Bronchial epithelial cell (primary cell): ENCODE measurements at regions not wholly inside any gene's neighbourhood (a gene's known extent, or its start where the extent isn't known, plus 50 kb on each side); places are given as distances from the start of the nearest gene placed in this dataset.

Experiments used
- DNase-seq: peaks from one replicate; pipeline ENCODE4 v3.0.0-alpha.2; 2010; ENCODE audit warnings: low read depth
- FAIRE-seq: peaks from 2 replicates; lab custom pipeline; 2011; peaks lifted over from hg19 to GRCh38; lab: Jason Lieb, UNC
- H3K27me3 ChIP-seq: 2 replicates; pipeline ENCODE4 v1.5.1; 2011; ENCODE audit warnings: low read length; ENCODE audit not compliant: control insufficient read depth, insufficient read depth
- H3K36me3 ChIP-seq: 2 replicates; pipeline ENCODE4 v1.5.1; 2011; ENCODE audit warnings: low read length; ENCODE audit not compliant: control insufficient read depth, insufficient read depth
- H3K4me3 ChIP-seq: 2 replicates; pipeline ENCODE4 v1.5.1; 2011; ENCODE audit warnings: mild to moderate bottlenecking, low read depth, low read length, control low read depth
- TF ChIP-seq, protein P1 (sequence below): IDR thresholded peaks from 2 replicates; pipeline ENCODE4 v1.5.1; 2011; ENCODE audit warnings: mild to moderate bottlenecking, moderate library complexity, low read length, control low read depth, inconsistent platforms; ENCODE audit not compliant: insufficient read depth, severe bottlenecking

DNA sequence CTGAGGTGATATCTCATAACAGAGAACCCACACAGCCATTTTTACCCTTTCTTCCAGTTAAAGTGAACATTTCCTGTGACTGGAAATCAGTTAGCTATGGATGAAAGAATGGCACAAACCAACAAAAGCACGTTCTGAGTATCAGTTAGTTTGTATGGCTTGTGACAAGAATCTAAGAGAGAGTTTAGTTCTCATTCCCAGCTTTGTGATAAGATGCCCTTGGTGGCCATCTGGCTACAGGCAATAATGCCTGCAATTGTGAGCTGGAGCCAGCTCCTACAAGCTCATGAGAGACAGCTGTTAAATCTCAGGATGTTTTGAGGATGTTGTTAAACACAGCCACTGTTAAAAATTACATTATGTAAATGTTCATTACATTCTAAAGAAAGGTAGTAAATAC lies 122.0 kb upstream of the FRMD6 start:
- TF ChIP-seq, protein P1, sequence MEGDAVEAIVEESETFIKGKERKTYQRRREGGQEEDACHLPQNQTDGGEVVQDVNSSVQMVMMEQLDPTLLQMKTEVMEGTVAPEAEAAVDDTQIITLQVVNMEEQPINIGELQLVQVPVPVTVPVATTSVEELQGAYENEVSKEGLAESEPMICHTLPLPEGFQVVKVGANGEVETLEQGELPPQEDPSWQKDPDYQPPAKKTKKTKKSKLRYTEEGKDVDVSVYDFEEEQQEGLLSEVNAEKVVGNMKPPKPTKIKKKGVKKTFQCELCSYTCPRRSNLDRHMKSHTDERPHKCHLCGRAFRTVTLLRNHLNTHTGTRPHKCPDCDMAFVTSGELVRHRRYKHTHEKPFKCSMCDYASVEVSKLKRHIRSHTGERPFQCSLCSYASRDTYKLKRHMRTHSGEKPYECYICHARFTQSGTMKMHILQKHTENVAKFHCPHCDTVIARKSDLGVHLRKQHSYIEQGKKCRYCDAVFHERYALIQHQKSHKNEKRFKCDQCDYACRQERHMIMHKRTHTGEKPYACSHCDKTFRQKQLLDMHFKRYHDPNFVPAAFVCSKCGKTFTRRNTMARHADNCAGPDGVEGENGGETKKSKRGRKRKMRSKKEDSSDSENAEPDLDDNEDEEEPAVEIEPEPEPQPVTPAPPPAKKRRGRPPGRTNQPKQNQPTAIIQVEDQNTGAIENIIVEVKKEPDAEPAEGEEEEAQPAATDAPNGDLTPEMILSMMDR: no peak
- no peaks in the 10 kb centered on the region for H3K27me3 ChIP-seq
- H3K4me3 ChIP-seq: no peak overlapping the region
- no peak for FAIRE-seq
- H3K36me3 ChIP-seq: peaks cover 15% of the 10 kb centered on the region
- no peak for DNase-seq

DNA sequence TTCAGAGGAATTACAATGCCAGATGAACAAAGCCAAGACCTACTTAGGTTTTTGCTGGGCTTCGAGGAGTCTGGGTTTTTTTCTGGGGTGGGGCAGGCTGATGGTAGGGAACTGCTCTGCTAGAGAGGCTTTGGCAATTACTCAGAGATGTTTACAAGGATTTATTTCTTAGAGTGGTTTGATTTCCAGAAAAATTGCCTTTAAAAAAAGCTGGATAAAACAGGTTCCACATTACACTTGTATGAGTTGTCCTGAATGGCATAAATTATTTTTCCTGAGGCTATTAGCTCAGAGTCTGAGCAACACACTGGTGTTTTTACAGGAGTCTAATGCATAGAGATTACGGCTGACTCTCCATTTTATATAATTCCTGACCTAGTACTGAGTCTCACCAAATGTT lies 118.5 kb upstream of the FRMD6 start:
- Histone ChIP-seq H3K4me3 (no peak overlapping the region), H3K27me3 (no peaks in the 10 kb centered on the region), H3K36me3 (peaks cover 12% of the 10 kb centered on the region)
- DNase-seq (peak; percentile 98), FAIRE-seq (no peak)
- TF ChIP-seq, protein P1: no peak

DNA sequence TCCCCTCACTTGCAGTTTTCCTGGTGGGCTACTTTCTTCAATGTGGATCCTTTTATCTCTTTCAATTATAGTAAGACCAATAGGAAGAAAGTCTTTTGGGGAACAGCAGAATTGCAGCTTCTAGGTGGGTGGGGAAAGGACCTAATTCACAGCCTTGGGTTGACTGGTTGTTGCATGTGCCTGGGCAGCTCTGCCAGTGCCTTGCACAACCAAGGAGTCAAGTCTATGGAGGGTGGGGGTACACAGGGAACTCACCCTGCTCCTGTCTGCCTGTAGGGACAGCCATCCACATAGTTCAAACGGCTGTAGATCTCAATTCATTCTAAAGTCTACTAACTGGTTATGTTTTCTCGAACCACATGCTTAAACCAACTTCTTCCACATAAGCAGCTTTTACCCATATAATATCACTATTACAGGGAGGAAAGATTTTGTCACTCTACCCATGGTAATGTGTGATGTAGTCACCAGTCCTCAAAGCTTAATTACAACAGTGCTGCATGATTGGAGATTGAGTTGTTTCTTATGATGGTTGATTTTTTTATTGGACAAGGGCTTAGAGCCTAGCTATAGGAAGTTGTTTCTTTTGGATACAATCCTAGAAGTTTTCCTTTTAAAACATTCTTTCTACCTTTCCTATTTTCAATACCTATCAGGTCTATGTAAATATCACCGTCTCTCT lies 117.7 kb upstream of the FRMD6 start:
- Histone ChIP-seq H3K4me3 (no peak overlapping the region), H3K36me3 (peaks cover 8% of the 10 kb centered on the region), H3K27me3 (no peaks in the 10 kb centered on the region)
- TF ChIP-seq, protein P1: no peak
- DNase-seq: peak; percentile 54
- peak; percentile 64 for FAIRE-seq

DNA sequence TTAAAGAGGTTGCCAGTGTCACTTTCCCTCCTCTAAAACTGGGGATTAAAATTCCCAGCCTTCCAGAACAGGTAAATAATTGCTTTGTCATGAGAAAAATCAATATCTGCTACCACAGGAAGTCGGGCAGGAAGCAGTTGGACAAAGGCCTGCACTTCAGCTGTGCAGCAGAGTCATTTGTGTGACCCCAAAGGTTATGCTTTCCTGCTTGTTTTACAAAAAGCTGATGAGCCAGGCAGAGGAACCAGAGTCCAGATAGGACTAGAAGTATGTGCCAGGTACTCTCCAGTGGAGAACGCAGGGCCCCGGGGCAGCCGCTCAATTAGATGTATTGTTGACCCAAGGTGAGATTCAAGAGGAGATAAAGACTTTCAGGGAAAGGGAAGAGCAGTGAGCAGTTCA lies 117.1 kb upstream of the FRMD6 start:
- FAIRE-seq (no peak), DNase-seq (peak; percentile 68)
- H3K27me3 ChIP-seq: no peaks in the 10 kb centered on the region
- H3K4me3 ChIP-seq: no peak overlapping the region
- TF ChIP-seq, protein P1: no peak
- H3K36me3 ChIP-seq: peaks cover 8% of the 10 kb centered on the region

DNA sequence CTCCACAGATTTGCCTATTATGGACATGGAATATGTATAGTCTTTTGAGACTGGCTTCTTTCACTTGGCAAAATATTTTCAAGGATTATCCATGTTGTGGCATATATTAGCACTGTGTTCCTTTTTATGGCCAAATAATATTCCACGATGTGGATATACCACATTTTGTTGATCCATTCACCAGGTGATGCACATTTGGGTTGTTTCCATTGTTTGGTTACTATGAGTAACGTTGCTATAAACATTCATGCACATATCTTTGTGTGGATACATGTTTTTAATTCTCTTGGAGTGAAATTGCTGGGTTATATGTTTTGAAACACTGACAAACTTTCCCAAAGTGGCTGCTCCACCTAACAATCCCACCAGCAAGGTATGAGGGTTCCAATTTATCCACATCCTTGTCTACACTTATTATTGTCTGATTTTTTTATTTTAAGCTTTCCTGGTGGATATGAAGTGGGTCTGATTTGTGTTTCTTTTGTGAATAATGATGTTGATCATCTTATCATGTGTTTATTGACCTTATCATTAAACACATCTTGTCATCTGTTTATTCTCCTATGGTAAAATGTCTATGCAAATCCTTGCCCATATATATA lies 116.2 kb upstream of the FRMD6 start:
- TF ChIP-seq, protein P1: no peak
- DNase-seq (no peak), FAIRE-seq (no peak)
- H3K36me3 ChIP-seq: peaks cover 4% of the 10 kb centered on the region
- H3K4me3 ChIP-seq: no peak overlapping the region
- no peaks in the 10 kb centered on the region for H3K27me3 ChIP-seq

DNA sequence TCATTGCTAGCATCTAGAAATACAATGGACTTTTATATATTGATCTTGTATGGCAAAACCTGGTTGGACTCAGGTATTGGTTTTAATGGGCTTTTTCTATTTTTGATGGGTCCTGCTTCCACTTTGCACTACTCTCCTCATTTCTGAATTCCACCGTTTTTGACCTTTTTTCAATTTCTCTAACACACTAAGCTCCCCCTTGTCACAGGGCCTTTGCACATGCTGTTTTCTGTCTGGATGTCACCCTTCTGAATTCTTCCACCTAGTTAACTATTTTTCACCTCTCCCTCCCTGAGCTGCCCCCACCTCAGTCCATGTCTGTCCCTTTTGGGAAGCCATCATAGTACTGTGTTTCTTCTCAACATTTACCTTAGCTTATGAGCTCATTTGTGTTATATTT lies 112.7 kb upstream of the FRMD6 start:
- Histone ChIP-seq H3K36me3 (peaks cover 2% of the 10 kb centered on the region), H3K27me3 (no peaks in the 10 kb centered on the region), H3K4me3 (no peak overlapping the region)
- DNase-seq (no peak), FAIRE-seq (no peak)
- TF ChIP-seq, protein P1: no peak
